Neutrophil (primary cell): ENCODE measurements at regions not wholly inside any gene's neighbourhood (a gene's known extent, or its start where the extent isn't known, plus 50 kb on each side); places are given as distances from the start of the nearest gene placed in this dataset.

Source experiments
- H3K27ac ChIP-seq: fragments of 200-600 bp; sonication (generic); 2 replicates; pipeline ENCODE4 v1.5.1; 2016; ENCODE audit warnings: mild to moderate bottlenecking, moderate library complexity
- H3K27me3 ChIP-seq: fragments of 200-600 bp; sonication (generic); 2 replicates; pipeline ENCODE4 v1.6.0; 2016; ENCODE audit warnings: mild to moderate bottlenecking
- H3K36me3 ChIP-seq: fragments of 200-600 bp; sonication (generic); 2 replicates; pipeline ENCODE4 v1.5.1; 2017
- H3K4me1 ChIP-seq, 2 experiments: fragments of 200-600 bp in 1 of 2; sonication (generic) in 1 of 2; 1 replicate in 1 of 2; 2 replicates in 1 of 2; pipeline versions ENCODE4 v1.5.1 to v1.6.1; 2013 to 2016; ENCODE audit warnings: low read depth in 1 of 2, low read length in 1 of 2, mild to moderate bottlenecking in 1 of 2, moderate library complexity in 1 of 2; ENCODE audit not compliant: control insufficient read depth in 1 of 2, insufficient read depth in 1 of 2
- H3K4me3 ChIP-seq, 2 experiments: fragments of 200-600 bp in 1 of 2; sonication (generic) in 1 of 2; 1 replicate in 1 of 2; 2 replicates in 1 of 2; pipeline ENCODE4 v1.5.1; 2013 to 2016; ENCODE audit warnings: low read depth in 1 of 2, low read length in 1 of 2, mild to moderate bottlenecking in 1 of 2, moderate library complexity in 1 of 2
- H3K9me3 ChIP-seq: fragments of 200-600 bp; sonication (generic); 2 replicates; pipeline ENCODE4 v1.5.1; 2016
- CTCF ChIP-seq: fragments of 200-600 bp; sonication (generic); IDR thresholded peaks from 2 replicates; pipeline ENCODE4 v1.5.1; 2016; ENCODE audit warnings: antibody characterized with exemption

GRCh38 chr10:90162271-90162853 lies 461.0 kb downstream of the KIF20B start:
- H3K27ac ChIP-seq, result no peak overlapping the region
- H3K4me1 ChIP-seq, result no peaks in the 10 kb centered on the region
- no peak overlapping the region for H3K4me3 ChIP-seq
- H3K27me3 ChIP-seq, result no peaks in the 10 kb centered on the region
- H3K9me3 ChIP-seq, result no peaks in the 10 kb centered on the region
- H3K36me3 ChIP-seq, result no peaks in the 10 kb centered on the region
- no peak for TF ChIP-seq CTCF

GRCh38 chr10:90167174-90168064 lies 466.0 kb downstream of the KIF20B start:
- no peaks in the 10 kb centered on the region for H3K36me3 ChIP-seq
- H3K27ac ChIP-seq, result no peak overlapping the region
- H3K9me3 ChIP-seq, result no peaks in the 10 kb centered on the region
- H3K4me1 ChIP-seq, result no peaks in the 10 kb centered on the region
- no peak for TF ChIP-seq CTCF
- no peak overlapping the region for H3K4me3 ChIP-seq
- H3K27me3 ChIP-seq, result no peaks in the 10 kb centered on the region

DNA sequence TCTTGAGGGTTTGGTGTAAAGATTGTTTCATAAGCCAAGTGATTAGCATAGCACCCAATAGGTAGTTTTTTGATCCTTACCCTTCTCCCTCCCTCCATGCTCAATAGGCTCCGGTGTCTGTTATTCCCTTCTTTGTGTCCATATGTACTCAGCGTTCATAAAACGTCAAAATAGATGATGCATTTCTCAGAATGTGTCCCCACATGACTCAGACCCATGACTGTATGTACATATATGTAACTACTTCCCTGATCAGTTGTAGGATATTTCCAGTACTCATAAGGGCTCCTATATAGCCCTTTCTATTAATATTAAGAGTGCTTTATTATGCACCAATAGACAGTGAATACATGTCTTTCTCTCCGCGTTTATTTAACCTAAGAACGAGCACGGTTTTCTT lies 466.9 kb downstream of the KIF20B start:
- no peaks in the 10 kb centered on the region for H3K9me3 ChIP-seq
- no peak overlapping the region for H3K27ac ChIP-seq
- H3K4me3 ChIP-seq, result no peak overlapping the region
- H3K4me1 ChIP-seq, result no peaks in the 10 kb centered on the region
- H3K27me3 ChIP-seq, result no peaks in the 10 kb centered on the region
- no peaks in the 10 kb centered on the region for H3K36me3 ChIP-seq
- TF ChIP-seq CTCF, result no peak

GRCh38 chr10:90171014-90171722 lies 469.8 kb downstream of the KIF20B start:
- no peak for TF ChIP-seq CTCF
- H3K36me3 ChIP-seq, result no peaks in the 10 kb centered on the region
- H3K27ac ChIP-seq, result no peak overlapping the region
- no peaks in the 10 kb centered on the region for H3K4me1 ChIP-seq
- no peaks in the 10 kb centered on the region for H3K27me3 ChIP-seq
- no peaks in the 10 kb centered on the region for H3K9me3 ChIP-seq
- H3K4me3 ChIP-seq, result no peak overlapping the region

DNA sequence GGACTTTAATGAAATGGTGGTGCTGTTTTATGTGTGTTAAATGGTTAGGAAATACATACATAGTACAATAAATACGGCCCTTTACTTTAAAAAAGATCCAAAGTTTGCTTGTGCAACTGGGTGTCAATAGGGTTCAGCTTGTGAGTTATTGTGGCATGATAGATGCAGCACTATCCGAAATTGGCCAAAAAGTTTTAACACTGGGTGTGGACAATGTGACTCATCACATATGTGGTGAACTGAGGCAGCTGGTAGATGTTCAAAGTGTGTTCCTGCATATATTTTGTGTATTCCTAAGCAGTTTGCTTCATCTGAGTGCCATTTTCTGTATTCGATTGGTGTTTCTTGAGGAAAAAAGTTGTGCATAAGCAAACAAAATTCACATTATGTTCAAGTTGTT lies 473.1 kb downstream of the KIF20B start:
- H3K9me3 ChIP-seq, result no peaks in the 10 kb centered on the region
- no peaks in the 10 kb centered on the region for H3K36me3 ChIP-seq
- H3K27me3 ChIP-seq, result no peaks in the 10 kb centered on the region
- no peak for TF ChIP-seq CTCF
- H3K4me3 ChIP-seq, result no peak overlapping the region
- no peaks in the 10 kb centered on the region for H3K4me1 ChIP-seq
- H3K27ac ChIP-seq, result no peak overlapping the region
